Vagina (tissue), 2 donors: ENCODE measurements at regions not wholly inside any gene's neighbourhood (a gene's known extent, or its start where the extent isn't known, plus 50 kb on each side); places are given as distances from the start of the nearest gene placed in this dataset.

ENCODE experiments used
- CTCF ChIP-seq, 3 experiments: fragments of 450-650 bp in 2 of 3; fragments of 200-600 bp in 1 of 3; sonication (generic) in 1 of 3; IDR thresholded peaks; one replicate each; pipeline ENCODE4 v1.5.1; 2017 to 2019; ENCODE audit warnings: antibody characterized with exemption in 3 of 3, mild to moderate bottlenecking in 2 of 3, moderate library complexity in 2 of 3
- POLR2A ChIP-seq, 2 donors: fragments of 450-650 bp; IDR thresholded peaks; one replicate each; pipeline ENCODE4 v1.6.1; 2017; ENCODE audit warnings: antibody characterized with exemption in 2 of 2, mild to moderate bottlenecking in 2 of 2, moderate library complexity in 2 of 2
- POLR2AphosphoS5 ChIP-seq, 2 donors: sonication (generic); formaldehyde crosslinking; IDR thresholded peaks; one replicate each; pipeline ENCODE4 v1.9.0; 2017; ENCODE audit warnings: antibody characterized with exemption in 2 of 2, mild to moderate bottlenecking in 2 of 2, low read depth in 1 of 2; ENCODE audit not compliant: insufficient read depth in 1 of 2

DNA sequence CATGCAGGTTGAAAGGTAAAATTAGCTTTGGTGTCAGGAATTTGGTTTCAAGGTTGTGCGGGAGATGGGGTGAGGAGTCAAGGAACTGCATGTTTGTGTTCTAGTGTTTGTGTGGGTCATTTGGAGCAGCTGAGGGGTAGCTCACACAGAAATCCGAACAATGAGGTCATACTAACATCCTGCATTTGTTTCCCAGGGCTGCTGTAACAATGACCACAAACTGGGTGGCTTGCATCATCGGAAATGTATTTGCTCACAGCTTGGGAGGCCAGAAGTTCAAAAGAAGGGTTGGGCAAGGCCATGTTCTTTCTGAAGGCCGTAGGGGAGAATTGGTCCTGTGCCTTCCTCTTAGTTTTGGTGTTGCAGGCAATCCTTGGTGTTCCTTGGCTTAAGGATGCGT, 287.4 kb downstream of the HAPSTR1 start:
- TF ChIP-seq CTCF (IDR thresholded peaks at IDR 0.05) (no peak), POLR2A (IDR thresholded peaks at IDR 0.05) (no peak), POLR2AphosphoS5 (IDR thresholded peaks at IDR 0.05; ENCODE audit: insufficient read depth in 1 of 2, low read depth in 1 of 2) (no peak)
